ENCODE measurements at regions not wholly inside any gene's neighbourhood (a gene's known extent, or its start where the extent isn't known, plus 50 kb on each side); places are given as distances from the start of the nearest gene placed in this dataset.

- H3K79me2 ChIP-seq (ENCODE audit: insufficient read depth) = no peaks in the 10 kb centered on the region
- H3K9ac ChIP-seq = no peak overlapping the region
- no peak overlapping the region for H3K27ac ChIP-seq
- no peaks in the 10 kb centered on the region for H3K27me3 ChIP-seq (replicated peaks; ENCODE audit: insufficient read depth)
- DNase-seq = no peak
- H3K4me2 ChIP-seq (ENCODE audit: unreplicated experiment) = no peak overlapping the region
- H4K20me1 ChIP-seq (ENCODE audit: insufficient read depth) = no peaks in the 10 kb centered on the region
- no peaks in the 10 kb centered on the region for H3K9me3 ChIP-seq (ENCODE audit: low read depth)
- in situ Hi-C loops (cut with MboI) = no loop called here
- H3K36me3 ChIP-seq (ENCODE audit: low read depth) = no peaks in the 10 kb centered on the region
- no peaks in the 10 kb centered on the region for H3F3A ChIP-seq (ENCODE audit: insufficient read depth)
- no peak overlapping the region for H3K4me3 ChIP-seq
- H3K9me2 ChIP-seq (ENCODE audit: insufficient read depth) = no peaks in the 10 kb centered on the region
- TF ChIP-seq EZH2phosphoT487 (IDR thresholded peaks at IDR 0.05; ENCODE audit: insufficient read depth, low read depth) (no peak), EZH2 (IDR thresholded peaks at IDR 0.05; ENCODE audit: insufficient read depth, poor library complexity, severe bottlenecking) (no peak)
- no peak overlapping the region for H2AFZ ChIP-seq
- H3K4me1 ChIP-seq (ENCODE audit: insufficient read depth) = no peaks in the 10 kb centered on the region
These were observed 745.8 kb downstream of the TRHDE start for GRCh38 chr12:73017981-73018380.

GRCh38 chr12:73053893-73054292 is 781.7 kb downstream of the TRHDE start:
- no peaks in the 10 kb centered on the region for H3K9me2 ChIP-seq (ENCODE audit: insufficient read depth)
- H3K4me1 ChIP-seq (ENCODE audit: insufficient read depth) = no peaks in the 10 kb centered on the region
- no peak overlapping the region for H3K4me2 ChIP-seq (ENCODE audit: unreplicated experiment)
- H3K27ac ChIP-seq = no peak overlapping the region
- H3K79me2 ChIP-seq (ENCODE audit: insufficient read depth) = no peaks in the 10 kb centered on the region
- peaks cover 4% of the 10 kb centered on the region for H3K9me3 ChIP-seq (ENCODE audit: low read depth)
- no peaks in the 10 kb centered on the region for H3K36me3 ChIP-seq (ENCODE audit: low read depth)
- H3K4me3 ChIP-seq = no peak overlapping the region
- no peak overlapping the region for H2AFZ ChIP-seq
- no peak overlapping the region for H3K9ac ChIP-seq
- no peak for DNase-seq
- TF ChIP-seq EZH2 (IDR thresholded peaks at IDR 0.05; ENCODE audit: insufficient read depth, poor library complexity, severe bottlenecking) = no peak
- in situ Hi-C loops (cut with MboI) = no loop called here
- H3K27me3 ChIP-seq (replicated peaks; ENCODE audit: insufficient read depth) = no peaks in the 10 kb centered on the region
- H3F3A ChIP-seq (ENCODE audit: insufficient read depth) = no peaks in the 10 kb centered on the region
- 4 to 7% methylated on average over 1 of the region's 1 CpG for WGBS, 2 experiments (ENCODE audit: low coverage in 1 of 2, low lambda C conversion rate in 2 of 2, missing lambda C conversion rate in 2 of 2)
- H4K20me1 ChIP-seq (ENCODE audit: insufficient read depth) = no peaks in the 10 kb centered on the region

GRCh38 chr12:73057428-73057827 is 785.3 kb downstream of the TRHDE start:
- H3K4me1 ChIP-seq (ENCODE audit: insufficient read depth) = no peaks in the 10 kb centered on the region
- H3K79me2 ChIP-seq (ENCODE audit: insufficient read depth) = no peaks in the 10 kb centered on the region
- WGBS, 2 experiments (ENCODE audit: low coverage in 1 of 2, low lambda C conversion rate in 2 of 2, missing lambda C conversion rate in 2 of 2) = 64 to 72% methylated on average over 8 of the region's 8 CpGs
- no peak for TF ChIP-seq EZH2phosphoT487 (IDR thresholded peaks at IDR 0.05; ENCODE audit: insufficient read depth, low read depth)
- H3K27ac ChIP-seq = no peak overlapping the region
- no peaks in the 10 kb centered on the region for H4K20me1 ChIP-seq (ENCODE audit: insufficient read depth)
- no peak overlapping the region for H3K4me3 ChIP-seq
- H3F3A ChIP-seq (ENCODE audit: insufficient read depth) = no peaks in the 10 kb centered on the region
- H2AFZ ChIP-seq = no peak overlapping the region
- no peak overlapping the region for H3K4me2 ChIP-seq (ENCODE audit: unreplicated experiment)
- no peaks in the 10 kb centered on the region for H3K36me3 ChIP-seq (ENCODE audit: low read depth)
- no peak for DNase-seq
- H3K9me3 ChIP-seq (ENCODE audit: low read depth) = peaks cover 4% of the 10 kb centered on the region
- no peaks in the 10 kb centered on the region for H3K27me3 ChIP-seq (replicated peaks; ENCODE audit: insufficient read depth)
- in situ Hi-C loops (cut with MboI) = no loop called here
- no peaks in the 10 kb centered on the region for H3K9me2 ChIP-seq (ENCODE audit: insufficient read depth)
- H3K9ac ChIP-seq = no peak overlapping the region

- Histone ChIP-seq H4K20me1 (ENCODE audit: insufficient read depth) (no peaks in the 10 kb centered on the region), H3K79me2 (ENCODE audit: insufficient read depth) (no peaks in the 10 kb centered on the region), H3K4me2 (ENCODE audit: unreplicated experiment) (no peak overlapping the region), H3K4me1 (ENCODE audit: insufficient read depth) (no peaks in the 10 kb centered on the region), H3K9me2 (ENCODE audit: insufficient read depth) (no peaks in the 10 kb centered on the region), H3K9ac (no peak overlapping the region), H3K27ac (no peak overlapping the region), H3F3A (ENCODE audit: insufficient read depth) (no peaks in the 10 kb centered on the region), H3K36me3 (ENCODE audit: low read depth) (no peaks in the 10 kb centered on the region), H3K4me3 (no peak overlapping the region), H2AFZ (no peak overlapping the region), H3K27me3 (replicated peaks; ENCODE audit: insufficient read depth) (no peaks in the 10 kb centered on the region), H3K9me3 (ENCODE audit: low read depth) (no peaks in the 10 kb centered on the region)
- in situ Hi-C loops (cut with MboI) = no loop called here
- WGBS, 2 experiments (ENCODE audit: low coverage in 1 of 2, low lambda C conversion rate in 2 of 2, missing lambda C conversion rate in 2 of 2) = 12 to 13% methylated on average over 3 of the region's 3 CpGs
- no peak for DNase-seq
- no peak for TF ChIP-seq EZH2phosphoT487 (IDR thresholded peaks at IDR 0.05; ENCODE audit: insufficient read depth, low read depth)
- TF ChIP-seq EZH2 (IDR thresholded peaks at IDR 0.05; ENCODE audit: insufficient read depth, poor library complexity, severe bottlenecking) = no peak
These were observed 793.7 kb downstream of the TRHDE start for GRCh38 chr12:73065913-73066312.

GRCh38 chr12:73067616-73068015 is 795.4 kb downstream of the TRHDE start:
- H3K27ac ChIP-seq = no peak overlapping the region
- H3K9me2 ChIP-seq (ENCODE audit: insufficient read depth) = no peaks in the 10 kb centered on the region
- H3K27me3 ChIP-seq (replicated peaks; ENCODE audit: insufficient read depth) = no peaks in the 10 kb centered on the region
- H2AFZ ChIP-seq = no peak overlapping the region
- H3K4me3 ChIP-seq = no peak overlapping the region
- H3F3A ChIP-seq (ENCODE audit: insufficient read depth) = no peaks in the 10 kb centered on the region
- no peaks in the 10 kb centered on the region for H3K79me2 ChIP-seq (ENCODE audit: insufficient read depth)
- H3K9ac ChIP-seq = no peak overlapping the region
- in situ Hi-C loops (cut with MboI) = no loop called here
- TF ChIP-seq EZH2 (IDR thresholded peaks at IDR 0.05; ENCODE audit: insufficient read depth, poor library complexity, severe bottlenecking) (no peak), EZH2phosphoT487 (IDR thresholded peaks at IDR 0.05; ENCODE audit: insufficient read depth, low read depth) (no peak)
- H3K4me1 ChIP-seq (ENCODE audit: insufficient read depth) = no peaks in the 10 kb centered on the region
- WGBS, 2 experiments (ENCODE audit: low coverage in 1 of 2, low lambda C conversion rate in 2 of 2, missing lambda C conversion rate in 2 of 2) = 23 to 28% methylated on average over 5 of the region's 5 CpGs
- no peaks in the 10 kb centered on the region for H4K20me1 ChIP-seq (ENCODE audit: insufficient read depth)
- DNase-seq = no peak
- no peak overlapping the region for H3K4me2 ChIP-seq (ENCODE audit: unreplicated experiment)
- no peaks in the 10 kb centered on the region for H3K36me3 ChIP-seq (ENCODE audit: low read depth)
- H3K9me3 ChIP-seq (ENCODE audit: low read depth) = no peaks in the 10 kb centered on the region

Measured in GM23248 (cell line).